IMR-90 (cell line): ENCODE measurements at regions not wholly inside any gene's neighbourhood (a gene's known extent, or its start where the extent isn't known, plus 50 kb on each side); places are given as distances from the start of the nearest gene placed in this dataset.

ENCODE experiments used
- ATAC-seq: fragments of 200-7000 bp; cut with Tn5 transposase; 2 replicates; pipeline ENCODE4 v1.9.1; 2020; ENCODE audit warnings: low read depth, mild to moderate bottlenecking, moderate library complexity
- BruUV-seq: library from RNA; stranded (reverse); fragments of 400-500 nt; replicated peaks from 2 replicates; lab custom pipeline; 2021; lab: Mats Ljungman, UMichigan
- CTCF ChIA-PET: fragments of 300-600 bp; formaldehyde crosslinking; extraction: SDS; loops from one replicate; lab custom pipeline; 2021; ENCODE audit warnings: antibody characterized with exemption; lab: Yijun Ruan, JAX
- POLR2A ChIA-PET: fragments of 300-600 bp; sonication (Branson Sonifier 250); formaldehyde crosslinking; loops from one replicate; lab custom pipeline; 2022; ENCODE audit warnings: antibody characterized with exemption; ENCODE audit not compliant: unreplicated experiment; lab: Charles Lee
- DNase-seq: peaks from one replicate; pipeline ENCODE4 v3.0.0; 2013
- H2AFZ ChIP-seq: replicated peaks from 2 replicates; pipeline ENCODE3; 2013; ENCODE audit warnings: low read length, mild to moderate bottlenecking; ENCODE audit not compliant: poor library complexity
- H2AK5ac ChIP-seq: 2 replicates; pipeline ENCODE4 v1.6.1; 2013; ENCODE audit warnings: low read depth, low read length, inconsistent platforms
- H2AK9ac ChIP-seq: replicated peaks from 2 replicates; pipeline ENCODE3; 2013; ENCODE audit warnings: mild to moderate bottlenecking, low read depth, low read length, moderate library complexity; ENCODE audit not compliant: poor library complexity
- H2BK120ac ChIP-seq: 2 replicates; pipeline ENCODE4 v1.6.1; 2013; ENCODE audit warnings: low read depth, low read length, inconsistent platforms
- H2BK15ac ChIP-seq: 3 replicates; pipeline ENCODE4 v1.6.1; 2013; ENCODE audit warnings: low read depth, low read length, inconsistent platforms
- H2BK20ac ChIP-seq: 2 replicates; pipeline ENCODE4 v1.6.1; 2013; ENCODE audit warnings: low read depth, mild to moderate bottlenecking, inconsistent platforms, low read length, moderate library complexity
- H2BK5ac ChIP-seq: 2 replicates; pipeline ENCODE4 v1.6.1; 2013; ENCODE audit warnings: mild to moderate bottlenecking, low read depth, low read length, inconsistent platforms; ENCODE audit not compliant: poor library complexity, severe bottlenecking
- H3K14ac ChIP-seq: replicated peaks from 2 replicates; pipeline ENCODE4 v1.6.1; 2013; ENCODE audit warnings: low read depth, low read length, inconsistent platforms
- H3K18ac ChIP-seq: 2 replicates; pipeline ENCODE4 v1.6.1; 2013; ENCODE audit warnings: low read depth, low read length, control low read depth
- H3K23ac ChIP-seq: 2 replicates; pipeline ENCODE4 v1.6.1; 2013; ENCODE audit warnings: low read depth, low read length, inconsistent platforms
- H3K27ac ChIP-seq: 2 replicates; pipeline ENCODE4 v1.5.1; 2013; ENCODE audit warnings: mild to moderate bottlenecking, control low read depth, low read length; ENCODE audit not compliant: insufficient read depth
- H3K27me3 ChIP-seq: 2 replicates; pipeline ENCODE4 v1.6.1; 2013; ENCODE audit warnings: low read length; ENCODE audit not compliant: control insufficient read depth, insufficient read depth
- H3K36me3 ChIP-seq: 2 replicates; pipeline ENCODE4 v1.6.1; 2013; ENCODE audit warnings: low read length, mixed read lengths; ENCODE audit not compliant: control insufficient read depth, insufficient read depth
- H3K4ac ChIP-seq: 2 replicates; pipeline ENCODE4 v1.6.1; 2013; ENCODE audit warnings: low read depth, low read length, inconsistent platforms
- H3K4me1 ChIP-seq: 2 replicates; pipeline ENCODE4 v1.6.1; 2013; ENCODE audit warnings: low read length, mixed read lengths; ENCODE audit not compliant: control insufficient read depth, insufficient read depth
- H3K4me2 ChIP-seq: 2 replicates; pipeline ENCODE4 v1.6.1; 2013; ENCODE audit warnings: low read depth, mild to moderate bottlenecking, control low read depth, low read length, moderate library complexity
- H3K4me3 ChIP-seq: 2 replicates; pipeline ENCODE4 v1.5.1; 2013; ENCODE audit warnings: low read depth, mild to moderate bottlenecking, control low read depth, low read length, moderate library complexity; ENCODE audit not compliant: insufficient read depth
- H3K56ac ChIP-seq: 2 replicates; pipeline ENCODE4 v1.6.1; 2013; ENCODE audit warnings: low read length, inconsistent platforms; ENCODE audit not compliant: insufficient read depth; ENCODE audit errors: extremely low read depth
- H3K79me1 ChIP-seq, 2 experiments: 2 replicates each; pipeline ENCODE4 v1.6.1; 2013; ENCODE audit warnings: low read length in 2 of 2, inconsistent platforms in 1 of 2, low read depth in 1 of 2
- H3K9ac ChIP-seq: 2 replicates; pipeline ENCODE4 v1.6.1; 2013; ENCODE audit warnings: low read depth, low read length, control low read depth
- H3K9me1 ChIP-seq: 2 replicates; pipeline ENCODE4 v1.6.1; 2013; ENCODE audit warnings: low read length, inconsistent platforms; ENCODE audit not compliant: insufficient read depth
- H3K9me3 ChIP-seq: 2 replicates; pipeline ENCODE4 v1.6.1; 2013; ENCODE audit warnings: low read length; ENCODE audit not compliant: control insufficient read depth, insufficient read depth
- H4K20me1 ChIP-seq: 2 replicates; pipeline ENCODE4 v1.6.1; 2013; ENCODE audit warnings: low read length, inconsistent platforms; ENCODE audit not compliant: insufficient read depth
- H4K5ac ChIP-seq: 2 replicates; pipeline ENCODE4 v1.6.1; 2013; ENCODE audit warnings: mild to moderate bottlenecking, low read depth, low read length, control low read depth
- H4K8ac ChIP-seq, 2 experiments: 2 replicates each; pipeline ENCODE4 v1.6.1; 2013; ENCODE audit warnings: low read depth in 2 of 2, low read length in 2 of 2, control low read depth in 1 of 2, inconsistent platforms in 1 of 2
- H4K91ac ChIP-seq: 2 replicates; pipeline ENCODE4 v1.6.1; 2013; ENCODE audit warnings: low read depth, low read length, inconsistent platforms; ENCODE audit not compliant: insufficient read depth
- CHD1 ChIP-seq: IDR thresholded peaks from 2 replicates; pipeline ENCODE4 v1.6.1; 2012; ENCODE audit warnings: low read depth, low read length, improper control_type of control experiment
- FOS ChIP-seq: fragments of 150-350 bp; IDR thresholded peaks from 2 replicates; pipeline ENCODE4 v1.6.1; 2016; ENCODE audit warnings: low read depth, low read length
- MXI1 ChIP-seq: IDR thresholded peaks from 2 replicates; pipeline ENCODE4 v1.6.1; 2012; ENCODE audit warnings: low read depth, mild to moderate bottlenecking, low read length, moderate library complexity, borderline replicate concordance
- SMC3 ChIP-seq: fragments of 150-350 bp; IDR thresholded peaks from 2 replicates; pipeline ENCODE4 v1.6.1; 2016; ENCODE audit warnings: low read depth, mild to moderate bottlenecking, antibody characterized with exemption, low read length, moderate library complexity
- WGBS, 2 experiments: methylation state at CpG; one replicate each; pipeline versions ENCODE4 v1.1.5 to v1.1.7; 2013; ENCODE audit warnings: missing lambda C conversion rate in 2 of 2; ENCODE audit not compliant: insufficient read length in 1 of 2; ENCODE audit errors: extremely low coverage in 2 of 2; 5-methylcytosine and 5-hydroxymethylcytosine counted together
- dilution Hi-C: fragments of 300-500 bp; cut with HindIII; formaldehyde crosslinking; loops from one replicate; pipeline ENCODE4 v1.14.3; 2018; ENCODE audit warnings: low sequenced_read_pairs; ENCODE audit not compliant: unreplicated experiment
- in situ Hi-C: fragments of 300-500 bp; cut with MboI; formaldehyde crosslinking; loops from 3 replicates; pipeline ENCODE4 v1.14.3; 2019; ENCODE audit warnings: low sequenced_read_pairs, inconsistent platforms, mixed read lengths
- intact Hi-C: fragments of 100-400 bp; cut with micrococcal nuclease; formaldehyde crosslinking; loops from 2 replicates; pipeline ENCODE4 v1.10.0; 2022

- H3K9me3 ChIP-seq: peaks cover 31% of the 10 kb centered on the region
- no peak overlapping the region for H3K27ac ChIP-seq
- H2BK120ac ChIP-seq: no peak overlapping the region
- H2BK5ac ChIP-seq: no peak overlapping the region
- ChIA-PET POLR2A (no interaction called here), CTCF (no interaction called here)
- TF ChIP-seq FOS: no peak
- TF ChIP-seq CHD1: no peak
- TF ChIP-seq MXI1: no peak
- TF ChIP-seq SMC3: no peak
- no peaks in the 10 kb centered on the region for H3K27me3 ChIP-seq
- H2AK9ac ChIP-seq: no peak overlapping the region
- H4K8ac ChIP-seq: no peak overlapping the region
- BruUV-seq: no TSS peak
- DNase-seq (no peak), ATAC-seq (no peak)
- H4K5ac ChIP-seq: no peak overlapping the region
- H2AK5ac ChIP-seq: no peak overlapping the region
- no peaks in the 10 kb centered on the region for H3K4me1 ChIP-seq
- H4K91ac ChIP-seq: no peak overlapping the region
- no peaks in the 10 kb centered on the region for H3K79me1 ChIP-seq
- no peaks in the 10 kb centered on the region for H4K20me1 ChIP-seq
- no peak overlapping the region for H2BK15ac ChIP-seq
- H3K56ac ChIP-seq: no peak overlapping the region
- H3K4me3 ChIP-seq: no peak overlapping the region
- H3K4ac ChIP-seq: no peak overlapping the region
- no peak overlapping the region for H3K4me2 ChIP-seq
- no peak overlapping the region for H3K23ac ChIP-seq
- no peak overlapping the region for H3K18ac ChIP-seq
- intact Hi-C loops (no loop called here), dilution Hi-C loops (no loop called here), in situ Hi-C loops (no loop called here)
- no CpG with 5 or more reads among the region's 2 CpGs for WGBS, 2 experiments
- no peak overlapping the region for H3K14ac ChIP-seq
- H2BK20ac ChIP-seq: no peak overlapping the region
- no peaks in the 10 kb centered on the region for H3K36me3 ChIP-seq
- no peak overlapping the region for H2AFZ ChIP-seq
- H3K9ac ChIP-seq: no peak overlapping the region
- H3K9me1 ChIP-seq: no peaks in the 10 kb centered on the region
Observed at GRCh38 chr5:45800331-45800730, 104.2 kb upstream of the HCN1 start.
